T-cell (primary cell): ENCODE measurements at regions not wholly inside any gene's neighbourhood (a gene's known extent, or its start where the extent isn't known, plus 50 kb on each side); places are given as distances from the start of the nearest gene placed in this dataset.

Experiments
- ATAC-seq, 4 experiments: fragments of 200-7000 bp in 3 of 4; fragments of 150-1000 bp in 1 of 4; cut with Tn5 transposase; replicated peaks in 1 of 4; 1 replicate in 3 of 4; 2 replicates in 1 of 4; pipeline ENCODE4 v1.10.0; 2021; ENCODE audit warnings: moderate library complexity in 3 of 4, mild to moderate bottlenecking in 2 of 4, moderate number of reproducible peaks in 1 of 4
- CTCF ChIA-PET, 2 donors: fragments of 300-600 bp; sonication (Branson Sonifier 250); formaldehyde crosslinking; loops; one replicate each; lab custom pipeline; 2022; ENCODE audit warnings: antibody characterized with exemption in 2 of 2; lab: Charles Lee
- POLR2A ChIA-PET, 2 donors: fragments of 300-600 bp; sonication (Branson Sonifier 250); formaldehyde crosslinking; loops; one replicate each; lab custom pipeline; 2022; ENCODE audit warnings: antibody characterized with exemption in 2 of 2; lab: Charles Lee
- DNase-seq, 35 experiments: peaks; one replicate each; pipeline versions ENCODE4 v3.0.0 to v3.0.0-alpha.2; 2013 to 2023
- H3K27ac ChIP-seq: one replicate; pipeline ENCODE4 v1.5.1; 2013; ENCODE audit warnings: low read length
- H3K27me3 ChIP-seq, 2 experiments: replicated peaks in 1 of 2; 1 replicate in 1 of 2; 2 replicates in 1 of 2; pipeline versions ENCODE4 v1.6.1 to v1.7.0; 2013; ENCODE audit warnings: low read length in 1 of 2, mixed read lengths in 1 of 2; ENCODE audit not compliant: control insufficient read depth in 2 of 2, insufficient read depth in 2 of 2; ENCODE audit errors: extremely low read depth in 1 of 2
- H3K36me3 ChIP-seq, 2 donors: 1 replicate in 1 of 2; 2 replicates in 1 of 2; pipeline versions ENCODE4 v1.6.1 to v1.7.0; 2013; ENCODE audit warnings: low read length in 1 of 2; ENCODE audit not compliant: control insufficient read depth in 2 of 2, insufficient read depth in 1 of 2; ENCODE audit errors: extremely low read depth in 1 of 2
- H3K4me1 ChIP-seq, 2 experiments: 1 replicate in 1 of 2; 2 replicates in 1 of 2; pipeline versions ENCODE4 v1.6.1 to v1.7.0; 2013; ENCODE audit warnings: low read length in 2 of 2, mixed read lengths in 1 of 2; ENCODE audit not compliant: insufficient read depth in 2 of 2, control insufficient read depth in 1 of 2; ENCODE audit errors: extremely low read depth in 1 of 2
- H3K4me3 ChIP-seq, 2 donors: 1 replicate in 1 of 2; 2 replicates in 1 of 2; pipeline versions ENCODE4 v1.5.1 to v1.7.0; 2013; ENCODE audit warnings: mild to moderate bottlenecking in 2 of 2, low read length in 1 of 2, moderate library complexity in 1 of 2; ENCODE audit not compliant: control insufficient read depth in 1 of 2; ENCODE audit errors: extremely low read depth in 1 of 2
- H3K9me3 ChIP-seq: 2 replicates; pipeline ENCODE4 v1.7.0; 2013
- H3K27ac Mint-ChIP-seq, 2 donors: one replicate each; pipeline ENCODE4 v1.8.0; 2020 to 2021; ENCODE audit warnings: mild to moderate bottlenecking in 2 of 2, mixed read lengths in 2 of 2
- H3K27me3 Mint-ChIP-seq, 2 donors: one replicate each; pipeline ENCODE4 v1.8.0; 2021 to 2022; ENCODE audit warnings: mixed read lengths in 2 of 2
- H3K36me3 Mint-ChIP-seq: one replicate; pipeline ENCODE4 v1.8.0; 2021; ENCODE audit warnings: mixed read lengths
- H3K4me1 Mint-ChIP-seq, 3 donors: one replicate each; pipeline ENCODE4 v1.8.0; 2020 to 2022; ENCODE audit warnings: mixed read lengths in 3 of 3, mild to moderate bottlenecking in 1 of 3
- H3K4me3 Mint-ChIP-seq, 3 donors: one replicate each; pipeline ENCODE4 v1.8.0; 2020 to 2022; ENCODE audit warnings: mild to moderate bottlenecking in 3 of 3, mixed read lengths in 3 of 3, moderate library complexity in 3 of 3
- H3K9me3 Mint-ChIP-seq, 3 donors: one replicate each; pipeline ENCODE4 v1.8.0; 2020 to 2022; ENCODE audit warnings: mixed read lengths in 3 of 3
- WGBS: methylation state at CpG from one replicate; pipeline ENCODE4 v1.1.5; 2013; ENCODE audit warnings: missing lambda C conversion rate; ENCODE audit not compliant: insufficient coverage; 5-methylcytosine and 5-hydroxymethylcytosine counted together

DNA sequence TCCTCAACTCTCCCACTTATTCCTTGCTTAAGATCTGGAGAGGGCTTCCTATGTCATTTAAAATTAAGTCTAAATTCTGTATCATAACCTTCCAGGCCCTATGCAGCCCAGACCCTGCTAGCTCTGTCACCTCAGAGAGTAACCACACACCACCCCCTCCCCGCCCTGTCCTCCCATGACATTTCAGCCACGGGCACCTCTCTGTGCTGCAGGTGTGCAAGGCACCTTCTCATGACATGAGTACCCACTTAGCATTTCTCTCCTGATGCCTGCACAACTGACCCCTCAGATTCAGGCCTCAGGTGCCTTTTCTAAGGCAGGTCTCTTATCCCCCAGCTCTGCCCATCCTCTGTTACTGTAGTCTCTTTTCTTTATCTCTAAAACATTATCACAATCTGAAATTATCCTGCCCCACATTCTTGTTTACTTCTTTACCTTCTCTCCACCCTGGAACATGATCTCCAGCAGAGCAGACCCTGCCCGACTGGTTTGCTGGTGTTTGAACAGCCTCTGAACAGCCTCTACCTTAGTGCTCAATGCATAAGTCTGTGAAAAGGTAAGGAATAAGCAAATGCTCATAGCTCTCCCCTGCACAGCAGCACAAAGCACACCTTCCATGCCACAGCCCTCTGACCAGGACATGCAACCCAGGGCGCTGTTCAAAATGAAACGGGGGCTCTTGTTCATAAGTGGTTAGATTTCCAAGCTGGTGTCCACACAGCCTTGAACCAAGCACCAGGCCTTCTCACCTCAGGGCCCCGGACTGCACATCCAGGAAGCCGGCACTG, 196.1 kb upstream of the B3GAT1 start:
- Mint-ChIP-seq H3K27ac (no peak overlapping the region), H3K9me3 (peaks cover 0 to 4% (median 4%) of the 10 kb centered on the region in 3 donors), H3K4me3 (no peak overlapping the region), H3K27me3 (peaks cover 26 to 41% of the 10 kb centered on the region in 2 donors), H3K4me1 (no peaks in the 10 kb centered on the region), H3K36me3 (no peaks in the 10 kb centered on the region)
- H3K27ac ChIP-seq: no peak overlapping the region
- no peak overlapping the region for H3K4me3 ChIP-seq
- H3K27me3 ChIP-seq: peaks cover 0 to 43% of the 10 kb centered on the region in 2 experiments
- 79% methylated on average over 4 of the region's 7 CpGs for WGBS
- ATAC-seq: no peak
- H3K9me3 ChIP-seq: no peaks in the 10 kb centered on the region
- ChIA-PET CTCF (no interaction called here), POLR2A (no interaction called here)
- H3K36me3 ChIP-seq: no peaks in the 10 kb centered on the region
- no peak for DNase-seq
- H3K4me1 ChIP-seq: no peaks in the 10 kb centered on the region

DNA sequence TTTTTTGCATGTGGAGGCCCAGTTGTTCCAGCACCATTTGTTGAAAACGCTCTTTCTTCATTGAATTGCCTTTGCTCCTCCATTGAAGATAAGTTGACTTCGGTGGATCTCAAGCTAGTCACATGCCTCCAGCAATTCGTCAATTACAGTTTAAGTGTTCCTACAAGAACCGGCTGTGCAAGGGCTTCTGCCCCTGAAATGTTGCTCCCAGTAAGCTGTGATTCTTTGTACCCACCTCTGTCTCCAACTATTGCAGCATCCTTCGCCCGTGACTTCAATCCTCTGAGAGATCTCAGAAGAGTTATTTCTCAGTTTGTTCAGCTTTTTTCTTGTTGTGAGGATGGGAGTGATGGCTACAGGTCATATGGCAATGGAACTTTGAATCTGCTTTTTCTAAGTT, 194.2 kb upstream of the B3GAT1 start:
- 90% methylated on average over 4 of the region's 6 CpGs for WGBS
- H3K4me1 Mint-ChIP-seq: no peaks in the 10 kb centered on the region

DNA sequence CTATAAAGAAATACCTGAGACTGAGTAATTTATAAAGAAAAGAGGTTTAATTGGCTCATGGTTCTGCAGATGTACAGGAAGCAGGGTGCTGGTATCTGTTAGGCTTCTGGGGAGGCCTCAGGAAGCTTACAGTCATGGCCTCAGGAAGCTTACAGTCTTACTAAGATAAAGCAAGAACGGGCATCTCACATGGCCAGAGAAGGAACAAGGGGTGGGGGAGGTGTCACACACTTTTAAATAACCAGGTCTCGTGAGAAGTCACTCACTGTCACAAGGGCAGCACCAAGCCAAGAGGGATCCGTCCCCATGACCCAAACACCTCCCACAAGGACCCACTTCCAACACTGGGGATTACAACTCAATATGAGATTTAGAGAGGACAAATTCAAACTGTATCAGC, 192.8 kb upstream of the B3GAT1 start:
- no CpG with 5 or more reads among the region's 3 CpGs for WGBS
- Mint-ChIP-seq H3K9me3 (peaks cover 0 to 4% (median 4%) of the 10 kb centered on the region in 3 donors), H3K27me3 (peaks cover 27 to 30% of the 10 kb centered on the region in 2 donors), H3K4me3 (no peak overlapping the region), H3K4me1 (no peaks in the 10 kb centered on the region), H3K36me3 (no peaks in the 10 kb centered on the region), H3K27ac (no peak overlapping the region)
- H3K36me3 ChIP-seq: no peaks in the 10 kb centered on the region
- H3K27ac ChIP-seq: no peak overlapping the region
- no peak for DNase-seq
- no peak overlapping the region for H3K4me3 ChIP-seq
- POLR2A ChIA-PET: no interaction called here
- no peak for ATAC-seq
- H3K27me3 ChIP-seq: peaks cover 3 to 18% of the 10 kb centered on the region in 2 experiments
- CTCF ChIA-PET: no interaction called here
- no peaks in the 10 kb centered on the region for H3K4me1 ChIP-seq
- no peaks in the 10 kb centered on the region for H3K9me3 ChIP-seq

More for the DNA sequence above, 194.2 kb upstream of the B3GAT1 start:
- Histone ChIP-seq H3K4me1 (no peaks in the 10 kb centered on the region), H3K4me3 (no peak overlapping the region), H3K27me3 (peaks cover 3 to 29% of the 10 kb centered on the region in 2 experiments), H3K27ac (no peak overlapping the region), H3K36me3 (no peaks in the 10 kb centered on the region), H3K9me3 (no peaks in the 10 kb centered on the region)
- H3K36me3 Mint-ChIP-seq: no peaks in the 10 kb centered on the region
- H3K27me3 Mint-ChIP-seq: peaks cover 30 to 31% of the 10 kb centered on the region in 2 donors
- POLR2A ChIA-PET: no interaction called here
- CTCF ChIA-PET: no interaction called here
- H3K27ac Mint-ChIP-seq: no peak overlapping the region
- no peak for ATAC-seq
- DNase-seq: no peak
- H3K9me3 Mint-ChIP-seq: peaks cover 0 to 4% (median 4%) of the 10 kb centered on the region in 3 donors
- H3K4me3 Mint-ChIP-seq: no peak overlapping the region

DNA sequence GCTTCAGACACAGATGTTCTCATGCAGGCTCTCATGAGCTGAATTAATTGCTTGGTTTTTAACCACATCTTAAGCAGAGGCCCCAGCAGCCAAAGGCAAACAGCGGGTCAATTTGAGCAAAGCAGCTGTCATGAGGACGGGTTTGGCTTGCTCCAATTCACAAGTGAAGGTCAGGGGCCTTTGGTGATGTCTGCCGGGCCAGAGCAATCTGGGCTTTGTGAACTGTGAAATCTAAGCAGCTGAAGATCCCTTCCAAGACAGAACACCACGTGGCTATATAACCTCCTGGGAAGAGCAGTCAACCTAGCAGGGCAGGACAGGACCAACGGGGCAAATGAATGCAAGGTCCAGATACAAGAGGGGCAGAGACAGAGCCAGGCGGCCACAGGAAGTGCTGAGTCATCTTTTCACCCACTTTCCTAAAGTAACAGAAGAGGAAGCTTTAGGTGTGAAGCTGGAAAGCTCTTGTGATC, 187.3 kb upstream of the B3GAT1 start:
- no peaks in the 10 kb centered on the region for H3K9me3 ChIP-seq
- Mint-ChIP-seq H3K36me3 (no peaks in the 10 kb centered on the region), H3K27ac (no peak overlapping the region), H3K9me3 (no peaks in the 10 kb centered on the region), H3K27me3 (peaks cover 8 to 27% of the 10 kb centered on the region in 2 donors), H3K4me1 (no peaks in the 10 kb centered on the region), H3K4me3 (no peak overlapping the region)
- H3K4me1 ChIP-seq: no peaks in the 10 kb centered on the region
- 42% methylated on average over 2 of the region's 6 CpGs for WGBS
- no peak overlapping the region for H3K27ac ChIP-seq
- POLR2A ChIA-PET: no interaction called here
- CTCF ChIA-PET: no interaction called here
- ATAC-seq (no peak), DNase-seq (no peak)
- peaks cover 3 to 9% of the 10 kb centered on the region in 2 experiments for H3K27me3 ChIP-seq
- H3K36me3 ChIP-seq: no peaks in the 10 kb centered on the region
- no peak overlapping the region for H3K4me3 ChIP-seq

DNA sequence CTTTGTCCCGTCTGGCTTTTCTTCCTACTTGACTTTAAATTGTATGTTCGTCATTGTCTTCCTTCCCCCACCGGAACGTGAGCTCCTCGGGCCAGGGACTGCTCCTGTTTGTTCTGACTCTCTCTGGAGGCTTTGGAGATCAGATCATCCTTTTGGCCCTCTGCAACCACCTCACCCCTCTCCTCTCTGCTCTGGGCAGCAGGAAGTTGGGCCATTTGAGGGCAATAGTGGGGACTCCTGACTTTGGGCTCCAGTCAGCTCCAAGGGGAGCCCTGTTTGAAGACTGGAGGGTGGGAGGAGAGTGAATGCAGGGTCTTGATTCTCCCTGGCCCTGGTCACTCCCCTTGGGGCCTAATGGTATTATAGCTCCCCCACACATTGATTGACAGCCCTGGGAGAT, 186.3 kb upstream of the B3GAT1 start:
- H3K36me3 ChIP-seq: no peaks in the 10 kb centered on the region

DNA sequence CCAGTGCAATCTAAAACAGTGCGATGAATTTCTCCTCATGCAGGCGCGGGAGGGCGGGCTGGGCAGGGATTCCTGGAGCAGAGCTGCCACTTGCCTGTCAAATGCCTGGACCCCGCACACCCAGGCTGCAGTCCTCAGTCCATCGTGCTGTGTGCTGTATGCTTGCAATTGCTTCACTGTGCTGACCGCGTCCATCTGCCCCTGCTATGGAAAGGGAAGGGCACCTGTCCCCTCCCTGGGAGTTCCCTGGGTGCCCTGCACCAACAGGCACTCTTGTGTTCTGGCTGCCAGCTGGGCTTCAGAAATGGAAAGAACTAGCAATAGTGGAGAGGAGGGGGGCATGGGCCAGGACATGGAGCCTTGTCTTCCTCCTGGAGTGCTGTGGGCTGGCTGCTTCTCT, 185.4 kb upstream of the B3GAT1 start:
- POLR2A ChIA-PET: interaction anchor here in 1 of 2 donors (0.6 kb wide), 1 partner anchor 137 kb away, joined by 4 read pairs; no protein-coding TSS in a partner anchor
- H3K4me1 ChIP-seq: no peaks in the 10 kb centered on the region
- 91% methylated on average over 8 of the region's 8 CpGs for WGBS
- no peak overlapping the region for H3K27ac ChIP-seq
- DNase-seq (no peak), ATAC-seq (no peak)
- Mint-ChIP-seq H3K27me3 (peaks cover 8 to 27% of the 10 kb centered on the region in 2 donors), H3K4me3 (no peak overlapping the region), H3K36me3 (no peaks in the 10 kb centered on the region), H3K4me1 (no peaks in the 10 kb centered on the region), H3K9me3 (no peaks in the 10 kb centered on the region), H3K27ac (no peak overlapping the region)
- H3K27me3 ChIP-seq: peaks cover 3 to 9% of the 10 kb centered on the region in 2 experiments
- CTCF ChIA-PET: interaction anchor here in 1 of 2 donors (0.7 kb wide), 1 partner anchor 39 kb away, joined by 5 read pairs; no protein-coding TSS in a partner anchor
- no peaks in the 10 kb centered on the region for H3K9me3 ChIP-seq
- H3K36me3 ChIP-seq: no peaks in the 10 kb centered on the region
- H3K4me3 ChIP-seq: no peak overlapping the region

More for the DNA sequence above, 186.3 kb upstream of the B3GAT1 start:
- no peak overlapping the region for H3K4me3 Mint-ChIP-seq
- no peaks in the 10 kb centered on the region for H3K9me3 ChIP-seq
- no peak for DNase-seq
- H3K27ac ChIP-seq: no peak overlapping the region
- H3K4me3 ChIP-seq: no peak overlapping the region
- no peaks in the 10 kb centered on the region for H3K4me1 Mint-ChIP-seq
- H3K36me3 Mint-ChIP-seq: no peaks in the 10 kb centered on the region
- ChIA-PET POLR2A (interaction anchor here in 1 of 2 donors (0.6 kb wide), 1 partner anchor 44 kb away, joined by 3 read pairs; no protein-coding TSS in a partner anchor), CTCF (no interaction called here)
- H3K9me3 Mint-ChIP-seq: no peaks in the 10 kb centered on the region
- H3K27ac Mint-ChIP-seq: no peak overlapping the region
- ATAC-seq: no peak
- 88% methylated on average over 2 of the region's 5 CpGs for WGBS
- no peaks in the 10 kb centered on the region for H3K4me1 ChIP-seq
- H3K27me3 ChIP-seq: peaks cover 3 to 9% of the 10 kb centered on the region in 2 experiments
- peaks cover 8 to 27% of the 10 kb centered on the region in 2 donors for H3K27me3 Mint-ChIP-seq
